Liver (tissue), 8 donors: ENCODE measurements at regions not wholly inside any gene's neighbourhood (a gene's known extent, or its start where the extent isn't known, plus 50 kb on each side); places are given as distances from the start of the nearest gene placed in this dataset.

ENCODE experiments used
- DNase-seq: peaks from one replicate; pipeline ENCODE4 v3.0.0-alpha.2; 2017; ENCODE audit warnings: low spot score
- H3K27ac ChIP-seq, 2 donors: one replicate each; pipeline ENCODE4 v1.7.0; 2013; ENCODE audit warnings: inconsistent platforms in 2 of 2, low read length in 2 of 2, control low read depth in 1 of 2, low read depth in 1 of 2, mild to moderate bottlenecking in 1 of 2
- H3K27me3 ChIP-seq, 4 donors: one replicate each; pipeline versions ENCODE4 v1.6.1 to v1.7.0; 2013; ENCODE audit warnings: low read length in 3 of 4, inconsistent platforms in 1 of 4, mild to moderate bottlenecking in 1 of 4, moderate library complexity in 1 of 4; ENCODE audit not compliant: control insufficient read depth in 4 of 4, insufficient read depth in 4 of 4
- H3K36me3 ChIP-seq, 4 donors: one replicate each; pipeline versions ENCODE4 v1.6.1 to v1.7.0; 2013; ENCODE audit warnings: low read length in 3 of 4, mild to moderate bottlenecking in 3 of 4, low read depth in 1 of 4, moderate library complexity in 1 of 4; ENCODE audit not compliant: control insufficient read depth in 4 of 4, insufficient read depth in 3 of 4
- H3K4me1 ChIP-seq, 4 donors: one replicate each; pipeline versions ENCODE4 v1.6.1 to v1.7.0; 2013; ENCODE audit warnings: low read length in 3 of 4, mild to moderate bottlenecking in 3 of 4, moderate library complexity in 1 of 4; ENCODE audit not compliant: control insufficient read depth in 4 of 4, insufficient read depth in 4 of 4
- H3K4me3 ChIP-seq, 3 donors: one replicate each; pipeline versions ENCODE4 v1.6.1 to v1.7.0; 2013; ENCODE audit warnings: low read length in 3 of 3, control low read depth in 1 of 3, low read depth in 1 of 3, mild to moderate bottlenecking in 1 of 3
- H3K9ac ChIP-seq, 2 donors: one replicate each; pipeline ENCODE4 v1.7.0; 2013; ENCODE audit warnings: low read length in 2 of 2, mild to moderate bottlenecking in 2 of 2, moderate library complexity in 2 of 2, control low read depth in 1 of 2, low read depth in 1 of 2
- H3K9me3 ChIP-seq, 4 donors: one replicate each; pipeline versions ENCODE4 v1.6.1 to v1.7.0; 2013; ENCODE audit warnings: low read length in 3 of 4; ENCODE audit not compliant: control insufficient read depth in 4 of 4
- ATF3 ChIP-seq: IDR thresholded peaks from 2 replicates; pipeline ENCODE4 v1.6.1; 2016; ENCODE audit warnings: antibody characterized with exemption
- CTCF ChIP-seq: fragments of 150-350 bp; IDR thresholded peaks from 2 replicates; pipeline ENCODE4 v1.5.1; 2017; ENCODE audit warnings: improper control_type of control experiment, low read depth, low read length; ENCODE audit not compliant: missing input control
- EGR1 ChIP-seq, 2 donors: IDR thresholded peaks; 2 replicates each; pipeline ENCODE4 v1.6.1; 2016 to 2018; ENCODE audit warnings: antibody characterized with exemption in 2 of 2, low read depth in 2 of 2
- FOXA1 ChIP-seq: IDR thresholded peaks from 2 replicates; pipeline ENCODE4 v1.6.1; 2016; ENCODE audit warnings: antibody characterized with exemption
- FOXA2 ChIP-seq: IDR thresholded peaks from 2 replicates; pipeline ENCODE4 v1.6.1; 2016; ENCODE audit warnings: antibody characterized with exemption
- GABPA ChIP-seq, 2 donors: IDR thresholded peaks in 1 of 2; conservative IDR thresholded peaks in 1 of 2; 2 replicates each; pipeline ENCODE4 v1.6.1; 2016; ENCODE audit warnings: antibody characterized with exemption in 2 of 2, mild to moderate bottlenecking in 1 of 2, moderate library complexity in 1 of 2
- HNF4A ChIP-seq, 2 donors: conservative IDR thresholded peaks; 2 replicates each; pipeline ENCODE4 v1.6.1; 2016; ENCODE audit warnings: antibody characterized with exemption in 2 of 2, mild to moderate bottlenecking in 2 of 2
- HNF4G ChIP-seq: IDR thresholded peaks from 2 replicates; pipeline ENCODE4 v1.6.1; 2016; ENCODE audit warnings: antibody characterized with exemption
- JUND ChIP-seq, 2 donors: IDR thresholded peaks; 2 replicates each; pipeline ENCODE4 v1.6.1; 2016; ENCODE audit warnings: antibody characterized with exemption in 2 of 2
- MAX ChIP-seq: IDR thresholded peaks from 2 replicates; pipeline ENCODE4 v1.6.1; 2016; ENCODE audit warnings: antibody characterized with exemption
- NR2F2 ChIP-seq: IDR thresholded peaks from 2 replicates; pipeline ENCODE4 v1.6.1; 2016; ENCODE audit warnings: antibody characterized with exemption
- RAD21 ChIP-seq, 2 donors: IDR thresholded peaks; 2 replicates each; pipeline ENCODE4 v1.6.1; 2016; ENCODE audit warnings: antibody characterized with exemption in 2 of 2, mild to moderate bottlenecking in 2 of 2
- REST ChIP-seq: IDR thresholded peaks from 2 replicates; pipeline ENCODE4 v1.6.1; 2016; ENCODE audit warnings: antibody characterized with exemption, mild to moderate bottlenecking
- RXRA ChIP-seq, 2 donors: IDR thresholded peaks; 2 replicates each; pipeline ENCODE4 v1.6.1; 2017 to 2018; ENCODE audit warnings: antibody characterized with exemption in 2 of 2, mild to moderate bottlenecking in 1 of 2
- SP1 ChIP-seq: IDR thresholded peaks from 2 replicates; pipeline ENCODE4 v1.6.1; 2018; ENCODE audit warnings: antibody characterized with exemption, mild to moderate bottlenecking
- TAF1 ChIP-seq: conservative IDR thresholded peaks from 2 replicates; pipeline ENCODE4 v1.6.1; 2016; ENCODE audit warnings: antibody characterized with exemption, mild to moderate bottlenecking
- YY1 ChIP-seq: IDR thresholded peaks from 2 replicates; pipeline ENCODE4 v1.6.1; 2016; ENCODE audit warnings: antibody characterized with exemption, mild to moderate bottlenecking
- ZBTB33 ChIP-seq: IDR thresholded peaks from 2 replicates; pipeline ENCODE4 v1.6.1; 2016; ENCODE audit warnings: antibody characterized with exemption
- WGBS: extraction: QIAGEN DNeasy Blood & Tissue Kit; methylation state at CpG from one replicate; pipeline ENCODE4 v1.1.7; 2013; 5-methylcytosine and 5-hydroxymethylcytosine counted together
- donor health status: healthy.
- donor health status: healthy.
- donor health status: healthy.
- donor health status: healthy.
- donor health status: healthy.

GRCh38 chr6:164005004-164005711 lies 590.6 kb downstream of the QKI start:
- 71% methylated on average over 4 of the region's 4 CpGs for WGBS
- no peaks in the 10 kb centered on the region for H3K36me3 ChIP-seq

GRCh38 chr6:164000276-164000675 lies 585.8 kb downstream of the QKI start:
- WGBS = 92% methylated on average over 4 of the region's 4 CpGs
- TF ChIP-seq CTCF (no peak), NR2F2 (no peak), RXRA (IDR thresholded peaks at IDR 0.05) (no peak), FOXA1 (no peak), MAX (no peak), YY1 (no peak), FOXA2 (no peak), GABPA (IDR thresholded peaks at IDR 0.05 in 1 of 2, conservative IDR thresholded peaks at IDR 0.05 in 1 of 2) (no peak), REST (no peak), JUND (IDR thresholded peaks at IDR 0.05) (no peak), SP1 (no peak), ATF3 (no peak), EGR1 (IDR thresholded peaks at IDR 0.05; ENCODE audit: low read depth in 2 of 2) (no peak), ZBTB33 (no peak), HNF4A (conservative IDR thresholded peaks at IDR 0.05) (no peak), RAD21 (IDR thresholded peaks at IDR 0.05) (no peak), HNF4G (no peak)
- Histone ChIP-seq H3K36me3 (no peaks in the 10 kb centered on the region), H3K27me3 (no peaks in the 10 kb centered on the region), H3K27ac (no peak overlapping the region), H3K4me1 (no peaks in the 10 kb centered on the region), H3K9me3 (no peaks in the 10 kb centered on the region), H3K9ac (no peak overlapping the region), H3K4me3 (no peak overlapping the region)
- no peak for DNase-seq

More at GRCh38 chr6:164005004-164005711, 590.6 kb downstream of the QKI start:
- Histone ChIP-seq H3K9me3 (no peaks in the 10 kb centered on the region), H3K9ac (no peak overlapping the region), H3K27ac (no peak overlapping the region), H3K4me3 (no peak overlapping the region), H3K27me3 (no peaks in the 10 kb centered on the region), H3K4me1 (no peaks in the 10 kb centered on the region)
- DNase-seq = no peak
- TF ChIP-seq RXRA (IDR thresholded peaks at IDR 0.05) (no peak), ZBTB33 (no peak), FOXA1 (no peak), SP1 (no peak), NR2F2 (no peak), HNF4A (conservative IDR thresholded peaks at IDR 0.05) (no peak), TAF1 (no peak), MAX (no peak)
